GM19035 (cell line): ENCODE measurements at regions not wholly inside any gene's neighbourhood (a gene's known extent, or its start where the extent isn't known, plus 50 kb on each side); places are given as distances from the start of the nearest gene placed in this dataset.

Experiments
- ATAC-seq: cut with Tn5 transposase; IDR thresholded peaks from one replicate; pipeline ENCODE4 v1.9.1; 2021; ENCODE audit not compliant: unreplicated experiment

DNA sequence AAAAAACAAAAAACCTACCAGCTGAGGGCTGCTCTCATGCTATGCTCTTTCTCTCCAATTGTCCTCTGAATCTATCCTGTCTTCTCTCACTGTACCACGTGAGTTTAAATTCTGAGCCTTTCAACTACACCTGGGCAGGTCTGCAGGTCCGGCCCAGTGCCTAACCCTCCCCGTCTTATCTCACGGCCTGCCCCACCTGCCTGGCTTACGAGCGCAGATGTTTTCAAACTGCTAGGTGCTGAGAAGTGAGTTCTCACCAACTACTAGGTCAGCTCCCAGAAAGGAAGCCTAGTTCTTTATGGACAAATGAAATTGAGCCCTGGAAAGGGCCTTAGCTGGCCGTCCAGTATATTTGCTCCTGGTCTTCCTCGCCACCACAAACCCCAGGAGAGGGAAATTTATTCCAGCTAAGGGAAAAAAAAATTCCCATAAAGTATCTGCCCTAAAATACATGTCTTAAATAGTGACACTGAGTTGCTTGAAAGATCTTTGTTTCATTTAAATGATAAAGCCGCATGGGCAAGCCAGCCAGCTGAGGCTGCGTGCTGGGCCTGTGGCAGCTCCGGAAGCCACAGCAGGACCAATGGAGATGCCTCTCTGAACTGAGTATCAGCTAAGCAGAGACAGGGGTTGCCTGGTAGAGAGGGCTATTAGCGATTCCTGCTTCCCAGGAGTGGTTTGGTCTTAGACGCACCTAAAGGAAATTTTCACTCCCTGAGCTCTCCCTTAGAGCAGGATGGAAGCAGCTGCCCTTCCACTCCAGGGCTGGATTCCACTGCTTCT is 92.5 kb upstream of the NCK2 start:
- ATAC-seq = no peak

DNA sequence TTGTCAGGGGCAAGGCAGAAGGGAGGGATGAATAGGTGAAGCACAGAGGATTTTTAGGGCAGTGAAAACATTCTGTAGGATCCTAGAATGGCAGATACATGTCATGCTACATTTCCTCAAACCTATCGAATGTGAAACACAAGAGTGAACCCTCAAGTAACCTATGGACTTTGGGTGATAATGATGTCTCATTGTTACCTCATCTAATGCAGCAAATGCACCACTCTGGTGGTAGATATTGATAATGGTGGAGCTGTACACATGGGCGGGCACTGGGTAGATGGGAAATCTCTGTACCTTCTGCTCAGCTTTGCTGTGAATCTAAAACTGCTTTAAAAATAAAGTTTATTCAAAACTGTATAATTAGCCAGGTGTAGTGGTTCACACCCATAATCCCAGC is 95.2 kb upstream of the NCK2 start:
- no peak for ATAC-seq

DNA sequence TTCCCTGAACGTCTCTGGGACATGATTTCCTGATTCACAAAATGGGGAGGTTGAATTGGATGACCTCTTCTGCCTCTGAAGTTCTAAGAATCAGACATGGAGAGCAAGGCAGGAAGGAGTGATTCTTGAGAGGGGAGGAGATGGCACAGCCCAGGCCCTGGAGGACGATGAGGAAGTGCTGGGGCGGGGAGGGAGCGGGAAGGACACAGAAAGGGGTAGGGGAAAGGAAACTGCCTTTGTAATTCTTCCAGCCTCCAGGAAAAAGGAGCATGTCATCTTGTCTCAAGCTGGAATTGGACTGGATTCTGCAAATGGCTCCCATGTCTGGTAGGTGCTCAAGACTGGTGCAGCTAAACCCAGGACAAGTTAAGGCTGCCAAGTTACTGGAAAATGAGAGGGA is 97.0 kb upstream of the NCK2 start:
- no peak for ATAC-seq

DNA sequence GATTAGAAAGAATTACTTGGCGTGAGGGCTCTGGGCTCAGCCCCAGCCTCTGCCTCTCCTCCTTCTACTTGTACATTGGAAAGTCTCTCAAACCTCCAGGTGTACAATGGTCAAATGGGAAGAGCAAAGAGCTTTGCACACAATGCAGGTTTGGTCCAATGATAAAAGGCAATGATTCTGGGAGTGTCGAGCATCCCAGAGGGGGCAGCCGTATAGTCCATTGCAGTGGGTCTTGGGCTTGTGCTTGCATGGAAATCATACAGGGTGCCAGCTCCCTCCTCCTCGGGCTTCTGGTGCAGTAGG is 98.0 kb upstream of the NCK2 start:
- ATAC-seq = no peak

DNA sequence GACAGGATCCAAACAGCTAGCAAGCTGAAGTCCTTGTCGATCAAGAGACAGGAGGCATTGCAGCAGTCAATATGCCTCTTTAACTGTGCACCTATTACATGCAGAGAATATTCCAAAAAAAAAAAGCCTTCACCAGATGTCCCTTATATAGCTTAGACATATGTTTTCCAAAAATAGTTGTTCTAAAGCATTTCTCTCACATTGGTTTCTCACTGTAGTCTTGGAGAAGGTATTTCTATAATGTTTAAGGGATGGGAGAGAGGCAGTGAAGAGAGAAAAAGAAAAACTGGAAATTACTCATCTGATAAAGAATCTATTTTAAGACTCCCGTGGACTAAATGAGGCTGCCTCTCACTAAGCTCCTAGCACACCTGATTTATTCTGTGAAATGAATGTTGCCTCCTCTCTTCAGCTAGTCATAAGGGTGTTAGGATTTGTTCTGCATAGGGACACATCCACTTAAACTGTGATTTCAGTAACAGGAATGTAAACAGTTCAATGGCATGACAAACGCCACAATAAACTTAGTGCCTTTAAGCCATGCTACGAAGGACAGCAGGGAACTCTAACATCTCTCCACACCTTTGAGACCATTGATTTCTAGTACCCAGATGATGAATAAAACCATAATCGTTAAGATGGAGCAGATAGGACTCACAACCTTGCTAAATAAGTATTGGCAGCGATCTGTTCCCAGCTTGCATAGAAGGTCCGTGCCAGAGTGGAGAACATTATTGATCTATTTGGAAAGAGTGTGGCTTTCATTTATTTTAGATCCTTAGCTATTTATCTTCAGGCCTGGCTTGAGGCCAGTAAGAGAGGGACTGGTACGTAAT is 98.6 kb upstream of the NCK2 start:
- no peak for ATAC-seq

DNA sequence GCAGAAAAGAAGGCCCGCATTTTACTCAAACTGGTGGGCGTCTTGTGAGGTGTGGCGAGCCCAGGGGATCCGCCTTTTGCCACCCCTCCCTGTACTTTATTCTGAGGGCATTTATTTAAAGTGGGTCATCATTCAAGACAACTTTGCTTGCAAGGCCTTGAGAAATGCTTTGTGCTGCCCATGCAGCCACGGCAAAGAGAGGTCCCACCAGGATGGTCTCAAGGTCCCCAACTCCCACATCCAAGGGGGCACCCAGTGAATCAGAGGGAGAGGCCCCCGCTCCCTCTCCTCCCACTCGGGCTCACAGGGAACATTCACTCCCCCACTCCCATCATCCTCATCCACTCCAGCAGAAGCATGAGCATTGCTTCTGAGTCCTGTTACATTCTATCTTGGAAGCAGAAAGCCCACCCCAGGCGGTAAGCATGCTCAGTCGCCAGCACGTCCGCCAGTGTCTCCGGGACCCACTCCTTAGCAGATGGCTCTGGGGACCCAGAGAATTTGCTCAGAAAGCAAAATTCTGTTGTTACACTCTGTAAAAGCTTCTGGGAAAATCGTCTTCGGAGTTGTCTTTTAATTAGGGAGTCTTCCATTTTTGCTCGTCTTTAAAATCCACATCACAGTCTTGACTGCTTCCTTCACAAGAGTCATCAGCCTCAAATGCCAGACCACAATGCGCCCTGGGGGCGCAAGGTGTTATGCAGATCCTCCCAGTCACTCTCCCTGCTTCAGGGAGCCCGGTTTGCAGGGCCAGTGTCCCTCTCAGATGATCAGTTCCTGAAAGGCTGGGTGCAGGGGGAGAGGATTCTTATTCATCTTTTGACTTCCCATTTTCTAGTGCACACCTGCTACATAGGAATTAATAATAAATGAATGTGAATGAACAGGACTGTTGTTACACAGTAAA is 99.4 kb upstream of the NCK2 start:
- ATAC-seq = no peak

DNA sequence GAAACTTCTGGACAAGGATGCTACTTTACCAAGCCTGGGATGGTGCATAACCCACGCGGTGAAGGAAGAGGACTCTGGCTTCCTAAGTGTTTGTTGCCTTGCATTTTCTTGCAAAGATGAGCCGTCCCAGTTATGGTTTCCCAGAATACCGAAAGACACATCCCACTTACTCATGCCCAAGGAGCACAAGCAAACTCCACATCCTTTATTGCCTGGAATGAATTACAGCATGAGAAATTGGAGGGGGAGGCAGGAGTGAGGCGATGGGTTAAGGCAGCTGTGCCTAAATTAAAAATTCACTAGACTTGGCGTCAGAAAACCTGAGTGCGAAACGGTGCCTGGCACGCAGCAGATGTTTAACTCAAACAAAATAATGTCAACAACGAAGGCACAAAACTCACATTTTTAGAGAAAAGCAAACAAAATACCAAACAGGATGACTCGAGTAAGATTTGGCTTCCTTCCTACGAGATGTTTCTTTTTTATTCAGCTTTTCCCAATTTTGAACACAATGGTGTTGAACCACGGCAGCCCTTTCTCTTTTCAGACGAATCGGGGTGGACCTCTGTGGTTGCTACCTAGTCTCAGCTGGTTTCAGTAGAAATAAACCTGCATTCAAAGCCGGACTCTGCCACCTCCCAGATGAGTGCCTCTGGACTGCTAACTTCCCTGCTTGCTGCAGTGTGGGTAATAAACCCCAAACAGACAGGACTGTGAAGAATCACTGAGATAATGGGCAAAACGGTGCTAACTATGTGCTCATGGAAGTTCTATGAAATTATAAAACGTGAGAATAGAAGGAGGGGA is 100.3 kb upstream of the NCK2 start:
- ATAC-seq = no peak

DNA sequence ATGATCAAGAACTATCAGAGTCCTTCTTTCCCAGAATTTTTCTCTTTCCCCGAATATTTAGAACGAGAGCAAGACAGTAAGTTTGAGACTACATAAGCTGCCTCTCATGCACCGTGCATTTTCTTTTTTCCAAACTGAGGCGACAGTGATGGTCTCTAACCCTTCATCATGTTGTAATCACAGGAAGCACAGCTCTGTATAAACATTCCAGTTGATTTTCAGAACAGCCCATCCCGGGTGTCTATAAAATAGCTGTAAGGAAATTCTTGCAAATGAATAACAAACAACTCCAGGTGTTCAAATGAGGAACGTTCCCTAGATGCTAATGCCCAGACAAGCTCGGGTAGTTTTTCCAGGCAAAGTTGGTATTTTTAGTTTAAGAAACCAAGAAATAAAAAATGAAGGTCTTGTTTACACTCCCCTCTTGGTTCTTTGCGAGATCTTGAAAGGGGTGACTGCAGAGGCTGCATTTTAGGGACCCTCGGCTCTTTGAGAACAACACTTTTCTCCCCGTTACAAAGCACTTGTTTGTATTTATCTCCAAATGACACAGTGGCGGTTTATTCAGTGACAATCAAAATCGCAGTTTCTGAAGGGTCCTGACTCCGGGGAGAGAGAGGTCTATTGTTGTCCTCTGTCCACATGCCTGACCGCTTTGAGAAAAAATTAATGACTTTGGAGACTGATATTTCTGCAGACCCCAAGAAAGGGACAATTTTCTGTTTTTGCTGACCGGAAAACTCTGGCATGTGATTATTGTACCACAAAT is 101.1 kb upstream of the NCK2 start:
- no peak for ATAC-seq

DNA sequence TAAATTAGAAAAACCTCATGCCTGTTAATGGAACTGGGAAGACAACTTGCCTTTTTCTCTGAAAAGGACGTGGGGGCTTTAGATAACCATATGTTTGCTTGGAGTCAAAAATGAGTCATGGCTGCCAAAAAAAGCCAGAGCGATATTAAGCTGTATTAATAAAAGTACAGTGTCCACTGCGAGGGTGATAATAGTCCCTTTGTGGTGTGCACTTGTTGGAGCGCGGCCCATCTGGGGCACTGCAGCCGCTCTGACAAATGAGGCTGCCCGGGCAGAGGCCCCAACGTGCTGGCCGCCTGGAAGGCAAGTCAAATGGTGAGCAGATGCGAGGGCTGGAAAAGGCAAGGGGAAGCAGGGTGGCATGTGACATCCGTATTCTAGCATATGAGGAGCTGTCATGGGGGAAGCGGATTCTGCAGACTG is 103.3 kb upstream of the NCK2 start:
- ATAC-seq = no peak

DNA sequence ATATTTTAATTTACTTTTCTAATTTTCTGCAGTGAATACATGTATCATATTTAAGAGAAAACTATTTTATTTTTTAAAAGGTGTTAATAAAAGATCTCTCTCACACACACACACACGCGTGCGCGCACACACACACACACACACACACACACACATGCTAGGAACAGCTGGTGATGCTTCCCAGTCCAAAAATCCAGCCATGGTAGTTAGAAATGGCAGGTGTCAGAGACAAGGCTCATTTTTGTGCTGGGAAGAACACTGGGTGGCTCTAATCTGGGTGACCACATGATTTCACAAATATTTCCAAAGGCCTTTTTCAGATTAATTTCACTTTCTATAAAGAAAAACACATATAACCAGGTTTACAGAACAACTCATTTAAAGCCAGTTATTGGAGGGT is 104.5 kb upstream of the NCK2 start:
- ATAC-seq = no peak

DNA sequence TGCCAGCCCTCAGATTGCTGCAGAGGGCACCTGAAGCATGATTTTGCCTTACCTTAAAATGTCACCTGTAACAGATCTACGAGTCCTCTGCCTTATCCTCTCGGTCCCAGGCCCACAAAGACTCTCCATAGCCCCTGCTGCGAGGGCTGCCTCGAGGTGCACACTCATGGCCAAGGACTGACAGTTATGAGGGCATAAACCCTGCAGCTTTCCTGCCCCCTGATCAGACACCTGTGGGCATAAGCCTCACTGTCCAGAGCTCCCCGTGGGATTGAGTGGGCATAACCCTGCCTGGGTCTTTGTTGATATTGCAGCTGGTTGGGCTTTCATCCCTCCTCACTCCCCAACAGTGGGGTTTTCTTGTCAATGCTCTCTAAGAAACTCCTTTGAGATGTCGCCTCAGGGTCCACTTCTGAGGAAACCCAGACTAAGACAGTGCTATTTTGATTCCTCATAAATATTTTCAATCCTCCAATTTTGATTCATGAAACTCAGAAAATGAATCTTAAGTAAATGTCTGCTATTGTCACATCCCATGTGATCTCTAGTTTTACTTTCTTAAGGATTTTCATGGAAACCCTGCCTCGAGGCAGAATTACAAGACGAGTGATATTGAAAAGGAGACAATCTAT is 108.5 kb upstream of the NCK2 start:
- no peak for ATAC-seq

DNA sequence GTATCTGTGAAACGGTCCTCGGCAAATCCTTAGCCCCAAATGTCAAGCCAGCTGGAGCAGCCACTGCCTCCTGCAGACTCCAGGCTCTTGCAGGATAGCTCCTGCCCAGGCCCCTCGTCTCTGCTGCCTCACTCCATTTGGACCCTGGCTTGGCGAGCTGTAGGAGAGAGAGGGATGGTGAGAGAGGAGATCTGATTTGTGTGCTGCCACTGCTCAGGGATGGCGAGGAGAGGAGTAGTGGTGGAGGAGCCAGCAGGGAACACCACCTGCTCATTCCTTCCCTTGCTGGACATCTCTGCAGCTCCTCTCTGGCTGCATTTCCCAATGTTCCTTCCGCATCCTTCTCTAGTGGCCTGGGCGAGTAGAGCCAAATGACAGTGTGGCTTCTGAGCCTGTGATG is 109.1 kb upstream of the NCK2 start:
- ATAC-seq = no peak

DNA sequence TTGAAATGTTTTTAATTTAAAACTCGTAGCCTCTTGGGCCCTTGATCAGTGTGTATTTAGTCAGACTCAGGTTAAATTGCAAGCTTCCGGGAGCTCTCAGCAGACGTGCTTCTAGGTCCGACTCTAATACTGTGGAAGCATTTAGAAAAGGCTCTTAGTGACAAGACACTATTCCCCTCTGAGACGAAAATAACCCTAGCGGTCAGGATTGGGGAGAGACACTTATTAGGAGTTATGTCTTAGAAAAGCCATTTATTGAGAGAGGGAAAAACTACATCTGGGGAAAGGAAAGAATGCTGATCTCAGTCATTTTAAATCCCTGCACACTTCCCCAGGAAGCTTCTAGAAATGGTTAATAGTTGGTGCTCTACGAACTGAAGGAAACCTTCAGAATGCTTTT is 110.5 kb upstream of the NCK2 start:
- no peak for ATAC-seq

DNA sequence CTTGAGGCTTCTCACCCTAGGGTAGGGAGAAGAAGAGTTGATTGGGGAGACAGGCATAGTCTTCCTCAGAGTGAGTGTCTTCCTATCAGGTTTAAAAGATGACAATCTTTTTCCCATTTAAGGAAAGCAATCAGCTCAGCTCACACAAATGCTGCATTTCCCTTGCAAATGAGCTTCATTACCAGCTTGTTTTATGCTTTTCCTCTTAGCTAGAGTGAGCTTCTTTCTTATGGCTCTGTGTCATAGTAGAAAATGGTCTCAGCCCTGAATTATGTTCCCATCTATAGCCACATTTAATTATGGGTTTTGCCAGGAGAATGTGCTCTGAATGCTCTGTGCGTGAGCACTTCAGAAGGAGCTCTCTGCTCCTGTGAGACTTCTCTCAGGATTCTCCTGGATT is 112.8 kb upstream of the NCK2 start:
- ATAC-seq = no peak

DNA sequence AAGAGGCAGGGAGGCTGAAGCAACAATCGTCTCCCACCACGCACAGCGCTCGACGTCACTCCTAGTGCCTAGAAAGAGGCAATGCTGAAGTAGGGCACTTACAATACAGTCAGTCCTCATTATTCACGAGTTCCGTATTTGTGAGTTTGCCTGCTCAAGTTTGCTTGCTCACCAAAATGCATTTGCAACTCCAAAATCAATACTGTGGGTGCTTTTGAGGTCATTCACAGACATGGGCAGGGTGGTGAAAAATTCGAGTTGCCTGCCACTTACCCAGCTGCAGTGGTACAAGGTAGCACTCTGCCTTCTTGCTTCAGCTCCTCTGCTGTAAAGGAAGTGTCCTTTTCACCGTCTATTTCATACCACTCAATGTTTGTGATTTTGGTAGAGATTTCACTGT is 113.7 kb upstream of the NCK2 start:
- ATAC-seq = no peak

DNA sequence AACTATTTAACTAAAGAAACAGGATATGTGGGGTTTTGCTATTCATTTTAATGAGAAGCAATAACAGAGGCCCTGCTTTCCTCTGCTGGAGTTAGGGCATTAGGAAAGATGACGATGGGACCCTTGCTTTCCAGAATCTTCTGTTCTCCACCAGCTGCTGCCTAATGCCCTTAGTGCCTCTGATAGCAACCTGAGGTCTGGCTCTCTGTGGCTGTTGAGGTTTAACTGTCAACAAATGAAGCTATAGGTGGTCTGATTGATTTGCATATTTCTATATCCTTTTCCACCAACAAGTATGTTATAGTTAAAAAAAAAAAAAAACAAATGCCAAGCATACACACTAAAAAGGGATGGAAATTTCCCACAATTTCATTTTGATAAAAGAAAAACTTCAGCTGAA is 115.1 kb upstream of the NCK2 start:
- ATAC-seq = no peak

DNA sequence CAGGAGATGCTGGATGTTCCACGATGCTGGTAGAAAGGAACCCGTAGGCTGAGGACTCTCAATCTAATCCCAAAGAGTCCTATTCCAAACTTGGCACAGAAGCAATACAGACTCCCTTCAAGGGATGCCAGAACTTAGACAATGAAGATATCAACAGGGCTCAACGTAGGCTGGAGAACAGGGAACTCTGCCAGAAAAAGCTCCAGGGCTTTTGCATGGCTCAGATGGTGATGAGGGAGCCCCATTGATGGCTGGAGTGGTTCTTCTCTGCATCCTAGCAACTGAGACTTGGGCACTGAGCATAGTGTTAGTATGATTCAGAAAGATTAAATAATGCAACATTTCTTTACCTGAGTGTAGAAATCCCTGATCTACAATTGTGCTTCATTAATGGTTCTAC is 117.2 kb upstream of the NCK2 start:
- ATAC-seq = no peak

DNA sequence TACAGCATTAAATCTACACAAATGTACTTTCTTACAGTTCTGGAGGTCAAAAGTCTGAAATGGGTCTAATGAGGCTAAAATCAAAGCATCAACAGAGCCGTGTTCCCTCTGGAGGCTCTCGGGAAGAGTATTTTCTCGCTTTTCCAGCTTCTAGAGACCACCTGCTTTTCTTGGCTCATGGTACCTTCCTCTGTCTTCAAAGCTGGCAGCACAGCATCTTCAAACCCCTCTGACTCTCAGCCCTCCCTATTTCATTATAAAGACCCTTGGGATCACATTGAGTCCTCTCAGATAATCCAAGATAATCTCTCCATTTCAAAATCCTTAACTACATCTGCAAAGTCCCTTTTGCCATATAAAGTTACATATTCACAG is 117.8 kb upstream of the NCK2 start:
- ATAC-seq = no peak

DNA sequence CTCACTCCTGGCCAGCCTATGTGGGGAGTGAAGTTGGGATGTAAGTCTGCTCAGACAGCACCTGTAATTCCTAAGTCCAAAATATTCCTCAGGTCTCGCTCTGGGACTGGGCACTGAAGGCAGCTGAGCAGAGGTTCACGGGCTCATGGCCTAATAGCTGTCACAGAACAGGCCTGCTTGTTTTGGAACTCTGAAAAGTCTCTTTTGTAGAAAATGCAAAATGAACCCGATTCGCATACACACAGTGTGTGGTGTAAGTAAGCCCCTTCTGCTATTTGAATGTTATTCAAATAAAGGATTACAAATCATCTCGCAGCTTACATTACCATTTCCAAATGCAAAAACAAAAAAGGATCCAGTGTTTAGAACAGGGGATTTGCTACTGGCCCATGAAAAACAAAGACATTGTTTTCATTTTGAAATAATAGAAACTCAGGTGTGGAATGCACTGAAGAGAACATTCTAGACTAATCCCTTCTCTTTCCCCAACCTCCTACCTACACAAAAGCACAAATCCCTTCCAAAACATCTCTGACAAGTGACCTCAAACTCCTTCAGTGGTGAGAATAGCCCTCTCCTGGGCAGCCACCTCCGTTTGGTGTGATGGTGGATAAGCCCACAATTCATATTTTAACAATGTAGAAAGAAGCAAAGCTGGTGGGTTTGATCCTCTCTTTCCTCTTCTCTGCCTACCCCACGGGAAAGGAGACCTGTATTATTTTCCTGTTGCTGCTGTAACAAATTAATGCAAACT is 118.3 kb upstream of the NCK2 start:
- ATAC-seq = no peak
